Stimulated activated CD4-positive, alpha-beta T cell treated with anti-CD3 and anti-CD28 coated beads, Interleukin-12 subunit alpha, Interleukin-12 subunit beta, amount 100 ng/mL, for 4 hours (primary cell): ENCODE measurements at regions not wholly inside any gene's neighbourhood (a gene's known extent, or its start where the extent isn't known, plus 50 kb on each side); places are given as distances from the start of the nearest gene placed in this dataset.

Source experiments
- DNase-seq: peaks from one replicate; pipeline ENCODE4 v3.0.0-alpha.2; 2020

GRCh38 chr20:12305188-12305950, 387.7 kb downstream of the BTBD3 start:
- DNase-seq: no peak

GRCh38 chr20:12306107-12306506, 388.4 kb downstream of the BTBD3 start:
- no peak for DNase-seq

- DNase-seq: no peak
These were observed 393.6 kb downstream of the BTBD3 start for GRCh38 chr20:12311094-12311865.

- DNase-seq: no peak
These were observed 398.0 kb downstream of the BTBD3 start for GRCh38 chr20:12315652-12316051.

- DNase-seq: no peak
These were observed 399.1 kb downstream of the BTBD3 start for GRCh38 chr20:12316794-12317193.

GRCh38 chr20:12317433-12317832, 399.7 kb downstream of the BTBD3 start:
- no peak for DNase-seq

GRCh38 chr20:12318043-12318442, 400.4 kb downstream of the BTBD3 start:
- DNase-seq: no peak

- no peak for DNase-seq
These were observed 404.0 kb downstream of the BTBD3 start for GRCh38 chr20:12321736-12322135.

GRCh38 chr20:12327205-12327604, 409.5 kb downstream of the BTBD3 start:
- DNase-seq: no peak

- DNase-seq: no peak
These were observed 413.5 kb downstream of the BTBD3 start for GRCh38 chr20:12331236-12331635.

GRCh38 chr20:12337601-12338000, 419.9 kb downstream of the BTBD3 start:
- DNase-seq: no peak

- no peak for DNase-seq
These were observed 428.3 kb downstream of the BTBD3 start for GRCh38 chr20:12345978-12346377.

GRCh38 chr20:12353842-12354241, 436.1 kb downstream of the BTBD3 start:
- no peak for DNase-seq

GRCh38 chr20:12354725-12355124, 437.0 kb downstream of the BTBD3 start:
- no peak for DNase-seq

GRCh38 chr20:12355185-12355584, 437.5 kb downstream of the BTBD3 start:
- no peak for DNase-seq

GRCh38 chr20:12358006-12358654, 440.4 kb downstream of the BTBD3 start:
- DNase-seq: no peak

GRCh38 chr20:12358655-12359009, 440.9 kb downstream of the BTBD3 start:
- no peak for DNase-seq

GRCh38 chr20:12371990-12372389, 454.3 kb downstream of the BTBD3 start:
- DNase-seq: no peak

- DNase-seq: no peak
These were observed 454.9 kb downstream of the BTBD3 start for GRCh38 chr20:12372557-12372956.

- DNase-seq: no peak
These were observed 458.3 kb downstream of the BTBD3 start for GRCh38 chr20:12375967-12376366.

GRCh38 chr20:12383821-12384220, 466.1 kb downstream of the BTBD3 start:
- no peak for DNase-seq

- no peak for DNase-seq
These were observed 469.1 kb downstream of the BTBD3 start for GRCh38 chr20:12386821-12387220.

- no peak for DNase-seq
These were observed 473.4 kb downstream of the BTBD3 start for GRCh38 chr20:12391099-12391498.

GRCh38 chr20:12394786-12395185, 477.1 kb downstream of the BTBD3 start:
- DNase-seq: no peak
